ENCODE measurements at regions not wholly inside any gene's neighbourhood (a gene's known extent, or its start where the extent isn't known, plus 50 kb on each side); places are given as distances from the start of the nearest gene placed in this dataset.

GRCh38 chr11:109865548-109866186, 227.5 kb upstream of the ZC3H12C start:
- Histone ChIP-seq H3K9me3 (no peaks in the 10 kb centered on the region), H3K4me3 (no peak overlapping the region), H3K27me3 (ENCODE audit: insufficient read depth in 3 of 3, low read length in 2 of 3) (no peaks in the 10 kb centered on the region), H3K36me3 (ENCODE audit: insufficient read depth in 1 of 2, low read depth in 1 of 2) (no peaks in the 10 kb centered on the region), H3K4me1 (no peaks in the 10 kb centered on the region), H3K27ac (no peak overlapping the region)
- intact Hi-C loops (cut with DNase I), result no loop called here
- TF ChIP-seq CTCF (IDR thresholded peaks at IDR 0.05), result no peak
- 78 to 81% (median 81%) methylated on average over 5 of the region's 5 CpGs for WGBS, 3 donors
- DNase-seq (no peak), ATAC-seq (no peak)

GRCh38 chr11:109867784-109868183, 225.4 kb upstream of the ZC3H12C start:
- no peak for TF ChIP-seq CTCF (IDR thresholded peaks at IDR 0.05)
- no peak for DNase-seq
- Histone ChIP-seq H3K9me3 (no peaks in the 10 kb centered on the region), H3K27ac (no peak overlapping the region), H3K36me3 (ENCODE audit: insufficient read depth in 1 of 2, low read depth in 1 of 2) (no peaks in the 10 kb centered on the region), H3K4me1 (no peaks in the 10 kb centered on the region), H3K4me3 (no peak overlapping the region), H3K27me3 (ENCODE audit: insufficient read depth in 3 of 3, low read length in 2 of 3) (no peaks in the 10 kb centered on the region)
- WGBS, 3 donors, result 76 to 80% (median 79%) methylated on average over 2 of the region's 2 CpGs
- intact Hi-C loops (cut with DNase I), result no loop called here
- no peak for ATAC-seq

- intact Hi-C loops (cut with DNase I), result no loop called here
- WGBS, 3 donors, result 91 to 94% (median 93%) methylated on average over 2 of the region's 2 CpGs
These were observed 223.7 kb upstream of the ZC3H12C start for GRCh38 chr11:109869536-109869935.

GRCh38 chr11:109870297-109870696, 222.9 kb upstream of the ZC3H12C start:
- TF ChIP-seq CTCF (IDR thresholded peaks at IDR 0.05), result no peak
- no peak overlapping the region for H3K4me3 ChIP-seq
- intact Hi-C loops (cut with DNase I), result no loop called here
- no peak overlapping the region for H3K27ac ChIP-seq
- ATAC-seq (no peak), DNase-seq (no peak)
- 90 to 95% (median 93%) methylated on average over 6 of the region's 6 CpGs for WGBS, 3 donors
- H3K36me3 ChIP-seq (ENCODE audit: insufficient read depth in 1 of 2, low read depth in 1 of 2), result no peaks in the 10 kb centered on the region
- H3K9me3 ChIP-seq, result no peaks in the 10 kb centered on the region
- no peaks in the 10 kb centered on the region for H3K27me3 ChIP-seq (ENCODE audit: insufficient read depth in 3 of 3, low read length in 2 of 3)
- H3K4me1 ChIP-seq, result no peaks in the 10 kb centered on the region

More at GRCh38 chr11:109869536-109869935, 223.7 kb upstream of the ZC3H12C start:
- ATAC-seq, result no peak
- no peak for TF ChIP-seq CTCF (IDR thresholded peaks at IDR 0.05)
- no peaks in the 10 kb centered on the region for H3K9me3 ChIP-seq
- H3K27ac ChIP-seq, result no peak overlapping the region
- DNase-seq, result no peak
- H3K4me1 ChIP-seq, result no peaks in the 10 kb centered on the region
- no peaks in the 10 kb centered on the region for H3K36me3 ChIP-seq (ENCODE audit: insufficient read depth in 1 of 2, low read depth in 1 of 2)
- no peak overlapping the region for H3K4me3 ChIP-seq
- H3K27me3 ChIP-seq (ENCODE audit: insufficient read depth in 3 of 3, low read length in 2 of 3), result no peaks in the 10 kb centered on the region

- 30 to 33% (median 31%) methylated on average over 4 of the region's 4 CpGs for WGBS, 3 donors
- Histone ChIP-seq H3K9me3 (no peaks in the 10 kb centered on the region), H3K36me3 (ENCODE audit: insufficient read depth in 1 of 2, low read depth in 1 of 2) (no peaks in the 10 kb centered on the region), H3K4me1 (no peaks in the 10 kb centered on the region), H3K4me3 (no peak overlapping the region), H3K27me3 (ENCODE audit: insufficient read depth in 3 of 3, low read length in 2 of 3) (peaks cover 0 to 1% (median 0%) of the 10 kb centered on the region in 3 donors), H3K27ac (no peak overlapping the region)
- TF ChIP-seq CTCF (IDR thresholded peaks at IDR 0.05), result no peak
- ATAC-seq (no peak), DNase-seq (no peak)
- intact Hi-C loops (cut with DNase I), result no loop called here
These were observed 216.1 kb upstream of the ZC3H12C start for GRCh38 chr11:109877043-109877442.

Data from psoas muscle (tissue), 7 donors.